HG02981 (cell line): ENCODE measurements at regions not wholly inside any gene's neighbourhood (a gene's known extent, or its start where the extent isn't known, plus 50 kb on each side); places are given as distances from the start of the nearest gene placed in this dataset.

Experiments
- ATAC-seq: cut with Tn5 transposase; IDR thresholded peaks from one replicate; pipeline ENCODE4 v1.9.1; 2021; ENCODE audit warnings: mild to moderate bottlenecking, moderate library complexity; ENCODE audit not compliant: unreplicated experiment

- ATAC-seq: no peak
These were observed 263.7 kb upstream of the THBS1 start for GRCh38 chr15:39317225-39317624.

- ATAC-seq: no peak
These were observed 262.6 kb upstream of the THBS1 start for GRCh38 chr15:39318231-39318630.

GRCh38 chr15:39320355-39320754 is 260.5 kb upstream of the THBS1 start:
- no peak for ATAC-seq

- no peak for ATAC-seq
These were observed 260.0 kb upstream of the THBS1 start for GRCh38 chr15:39320886-39321285.

GRCh38 chr15:39321977-39322376 is 258.9 kb upstream of the THBS1 start:
- ATAC-seq: no peak

- no peak for ATAC-seq
These were observed 257.7 kb upstream of the THBS1 start for GRCh38 chr15:39323157-39323556.

GRCh38 chr15:39323706-39324105 is 257.2 kb upstream of the THBS1 start:
- no peak for ATAC-seq

GRCh38 chr15:39326306-39326975 is 254.4 kb upstream of the THBS1 start:
- no peak for ATAC-seq

GRCh38 chr15:39327005-39327730 is 253.7 kb upstream of the THBS1 start:
- ATAC-seq: no peak

GRCh38 chr15:39330061-39330460 is 250.8 kb upstream of the THBS1 start:
- ATAC-seq: no peak

- no peak for ATAC-seq
These were observed 249.3 kb upstream of the THBS1 start for GRCh38 chr15:39331584-39331983.

- ATAC-seq: no peak
These were observed 248.0 kb upstream of the THBS1 start for GRCh38 chr15:39332846-39333245.

- no peak for ATAC-seq
These were observed 247.5 kb upstream of the THBS1 start for GRCh38 chr15:39333393-39333792.

- ATAC-seq: no peak
These were observed 247.0 kb upstream of the THBS1 start for GRCh38 chr15:39333896-39334295.

- no peak for ATAC-seq
These were observed 244.0 kb upstream of the THBS1 start for GRCh38 chr15:39336926-39337325.

GRCh38 chr15:39338251-39338650 is 242.6 kb upstream of the THBS1 start:
- no peak for ATAC-seq

- no peak for ATAC-seq
These were observed 239.8 kb upstream of the THBS1 start for GRCh38 chr15:39340903-39341645.

- ATAC-seq: no peak
These were observed 236.2 kb upstream of the THBS1 start for GRCh38 chr15:39344662-39345141.

GRCh38 chr15:39345176-39345575 is 235.7 kb upstream of the THBS1 start:
- no peak for ATAC-seq

- no peak for ATAC-seq
These were observed 233.4 kb upstream of the THBS1 start for GRCh38 chr15:39347453-39347852.

- no peak for ATAC-seq
These were observed 230.1 kb upstream of the THBS1 start for GRCh38 chr15:39350785-39351184.

- ATAC-seq: no peak
These were observed 226.7 kb upstream of the THBS1 start for GRCh38 chr15:39354189-39354588.
